Hepatocyte (in vitro differentiated cells): ENCODE measurements at regions not wholly inside any gene's neighbourhood (a gene's known extent, or its start where the extent isn't known, plus 50 kb on each side); places are given as distances from the start of the nearest gene placed in this dataset.

Experiments used
- CTCF ChIP-seq: fragments of 200-600 bp; sonication (generic); IDR thresholded peaks from 2 replicates; pipeline ENCODE4 v1.5.1; 2016; ENCODE audit warnings: antibody characterized with exemption, mild to moderate bottlenecking; ENCODE audit not compliant: poor library complexity
- EZH2 ChIP-seq: fragments of 200-600 bp; sonication (generic); IDR thresholded peaks from 2 replicates; pipeline ENCODE4 v1.6.1; 2016; ENCODE audit warnings: antibody characterized with exemption, mild to moderate bottlenecking, borderline replicate concordance

DNA sequence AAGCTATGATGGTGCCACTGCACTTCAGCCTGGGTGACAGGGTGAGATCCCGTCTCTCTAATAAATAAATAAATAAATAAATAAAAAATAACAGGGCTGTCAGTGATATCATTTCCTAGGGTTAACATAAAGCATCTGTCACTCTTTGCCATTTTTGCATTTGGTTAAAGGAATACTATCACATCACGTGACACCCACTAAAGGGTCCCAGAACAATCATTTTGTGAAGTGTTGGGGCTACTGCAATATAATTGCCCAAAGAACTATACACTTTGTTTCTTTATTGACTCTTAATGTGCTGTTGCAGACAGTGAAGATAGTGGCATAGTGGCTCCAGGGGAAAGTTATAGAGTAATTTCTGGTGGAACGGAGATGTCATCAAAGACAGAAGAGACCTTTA, 176.5 kb upstream of the MMS22L start:
- TF ChIP-seq EZH2 (no peak), CTCF (no peak)
